Femur (tissue), 1 donor: ENCODE measurements at regions not wholly inside any gene's neighbourhood (a gene's known extent, or its start where the extent isn't known, plus 50 kb on each side); places are given as distances from the start of the nearest gene placed in this dataset.
A peak's percentile ranks its signal among the peaks of the same experiment; 100 is the strongest.

Source experiments
- DNase-seq: peaks from one replicate; pipeline ENCODE4 v3.0.0-alpha.2; 2017

DNA sequence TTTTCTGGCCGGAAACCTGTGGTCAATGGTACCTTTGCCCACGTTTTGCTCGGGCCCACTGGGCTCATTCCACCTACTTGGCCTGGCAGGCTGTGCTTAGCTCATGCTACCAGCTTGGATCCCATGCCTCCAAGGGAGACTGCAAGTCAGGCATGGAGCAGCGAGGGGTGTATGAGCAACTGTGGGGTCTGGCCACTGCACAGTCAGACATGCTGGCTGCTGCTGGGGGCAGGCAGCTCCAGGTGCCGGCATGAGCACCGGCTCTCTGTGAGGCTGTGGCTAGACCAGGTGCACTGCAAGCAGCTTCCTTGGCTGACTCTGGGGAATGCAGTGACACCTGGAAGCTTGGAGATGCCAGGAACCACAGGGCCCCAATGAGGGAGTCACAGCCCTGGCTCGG, 161.1 kb upstream of the DUSP10 start:
- no peak for DNase-seq

DNA sequence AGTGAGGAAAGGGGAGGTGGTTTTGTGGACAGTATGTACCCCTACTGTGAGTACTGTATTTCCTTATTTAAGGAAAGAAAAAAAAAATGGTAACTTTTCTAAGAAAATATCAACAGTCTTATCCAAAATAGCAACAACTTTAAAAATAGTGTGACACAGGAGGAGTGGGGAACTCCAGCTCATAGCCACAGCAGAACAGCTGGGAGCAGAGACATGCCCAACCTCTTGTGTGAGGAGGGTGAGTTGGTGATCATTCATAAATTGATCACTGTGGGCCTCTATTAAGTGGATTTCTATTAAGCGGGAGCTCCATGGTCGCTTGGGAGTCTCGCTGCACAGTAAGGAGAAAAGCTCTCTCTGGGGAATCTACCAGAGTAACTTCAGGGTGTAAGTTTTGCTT, 158.8 kb upstream of the DUSP10 start:
- DNase-seq = no peak

DNA sequence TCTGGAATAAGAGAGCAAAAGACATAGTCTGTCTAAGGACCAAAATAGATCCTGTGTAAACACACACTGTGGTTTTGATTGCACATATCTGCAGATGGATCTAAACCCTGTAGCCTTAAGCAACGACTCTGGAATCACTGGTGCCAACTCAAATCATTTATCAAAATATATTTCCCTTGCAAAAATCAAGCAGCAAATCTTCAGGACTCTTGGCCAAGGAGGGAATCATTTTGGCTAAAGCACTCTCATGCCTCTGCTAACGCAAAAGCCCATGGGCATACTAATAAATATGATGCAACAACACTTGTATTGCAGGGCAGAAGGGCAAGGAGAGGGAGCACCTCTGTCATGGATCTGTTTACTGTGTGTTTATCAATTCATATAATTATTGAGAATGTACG, 155.4 kb upstream of the DUSP10 start:
- DNase-seq = no peak

DNA sequence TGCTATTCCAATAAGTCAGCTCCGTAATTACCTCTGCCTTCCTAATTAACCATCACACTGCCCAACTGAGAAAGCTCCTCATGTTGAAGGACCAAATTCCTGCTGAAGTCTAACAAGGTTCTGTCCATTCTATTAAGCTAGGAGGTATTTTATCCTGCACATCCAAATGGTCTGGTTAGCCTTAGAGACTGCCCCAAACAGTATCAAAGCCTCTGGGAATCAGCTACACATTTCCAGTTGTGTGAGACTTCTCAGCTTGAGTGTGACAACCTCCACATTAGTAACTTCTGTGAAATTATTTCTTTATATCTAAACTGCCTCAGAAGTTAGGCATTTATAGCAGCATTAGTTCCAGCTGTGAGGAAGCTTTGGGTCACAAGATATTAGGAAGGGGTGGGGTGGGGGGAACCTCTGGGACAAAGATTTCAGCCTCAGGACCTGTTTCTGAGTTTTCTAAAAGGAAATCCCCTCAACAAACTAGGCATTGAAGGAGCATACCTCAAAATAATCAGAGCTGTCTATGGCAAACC, 150.5 kb upstream of the DUSP10 start:
- DNase-seq = no peak

DNA sequence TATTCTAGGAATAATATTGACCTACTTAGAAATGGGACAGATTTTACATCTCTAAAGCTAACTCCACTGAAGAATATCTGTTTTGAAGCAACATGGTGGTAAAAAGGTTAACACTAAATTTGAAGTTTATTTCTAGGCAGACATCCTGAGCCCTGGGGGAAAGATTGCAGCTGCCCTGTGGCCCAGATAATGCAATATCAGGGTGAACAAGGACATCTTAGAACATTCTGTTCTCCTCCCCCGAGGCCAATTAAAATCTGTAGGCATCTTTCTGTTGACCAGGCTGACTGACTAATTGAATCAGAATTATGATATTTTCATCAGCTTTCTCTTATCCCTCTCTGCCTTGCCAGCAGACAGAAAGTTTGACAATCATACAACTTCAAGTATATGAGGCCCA, 149.8 kb upstream of the DUSP10 start:
- no peak for DNase-seq

DNA sequence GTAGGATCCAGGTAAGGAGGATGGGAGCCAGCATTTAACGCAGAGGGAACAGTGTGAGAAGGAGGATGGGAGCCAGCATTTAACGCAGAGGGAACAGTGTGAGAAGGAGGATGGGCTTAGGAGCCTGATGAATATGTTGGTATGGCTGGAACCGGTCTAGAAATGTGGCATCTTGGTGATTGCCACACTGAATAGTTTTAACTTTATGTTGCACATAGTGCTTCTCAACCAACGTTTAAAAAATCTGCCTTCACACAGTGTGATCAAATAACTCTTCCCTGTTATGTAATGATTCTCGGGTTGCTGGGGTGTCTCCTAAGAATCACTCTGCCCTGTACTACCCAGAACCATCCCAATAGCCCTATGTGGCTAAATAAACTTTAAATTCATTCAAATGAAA, 146.9 kb upstream of the DUSP10 start:
- DNase-seq = no peak

DNA sequence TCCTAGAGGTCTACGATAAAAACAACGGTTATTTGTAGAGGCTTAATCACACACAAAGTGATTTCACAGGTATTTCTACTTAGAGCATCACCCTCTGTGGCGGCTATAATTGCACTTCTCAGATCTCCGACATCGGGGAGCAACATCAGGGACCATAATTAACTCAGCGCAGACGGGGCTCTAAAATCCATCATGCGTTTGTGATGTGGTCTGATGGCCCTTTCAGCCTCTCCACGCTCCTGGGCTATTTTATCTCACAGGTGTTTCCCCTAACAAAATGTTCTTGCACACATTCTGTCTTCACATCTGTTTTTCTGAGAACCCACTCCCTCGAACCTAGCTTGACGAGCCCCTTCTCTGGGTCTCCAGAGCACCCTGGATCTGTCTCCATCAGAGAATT, 146.3 kb upstream of the DUSP10 start:
- DNase-seq = no peak

DNA sequence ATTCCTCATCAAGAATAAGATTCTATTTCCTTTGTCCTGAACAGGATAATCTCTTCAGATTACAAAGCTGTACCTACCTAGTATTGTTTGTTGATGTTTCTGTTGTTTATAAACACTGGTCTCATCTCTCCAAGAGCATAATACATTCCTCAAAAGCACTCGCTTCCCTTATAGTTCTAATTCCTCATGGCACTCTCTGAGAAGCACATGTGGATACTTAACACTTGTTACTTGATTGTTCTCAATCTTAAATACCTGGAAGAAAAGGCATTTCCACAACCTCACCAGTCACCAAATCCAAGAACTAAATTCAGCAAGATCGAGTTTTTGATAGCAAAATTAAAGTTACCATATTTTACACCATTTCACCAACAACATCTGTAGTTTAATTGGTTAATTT, 145.9 kb upstream of the DUSP10 start:
- DNase-seq = no peak

DNA sequence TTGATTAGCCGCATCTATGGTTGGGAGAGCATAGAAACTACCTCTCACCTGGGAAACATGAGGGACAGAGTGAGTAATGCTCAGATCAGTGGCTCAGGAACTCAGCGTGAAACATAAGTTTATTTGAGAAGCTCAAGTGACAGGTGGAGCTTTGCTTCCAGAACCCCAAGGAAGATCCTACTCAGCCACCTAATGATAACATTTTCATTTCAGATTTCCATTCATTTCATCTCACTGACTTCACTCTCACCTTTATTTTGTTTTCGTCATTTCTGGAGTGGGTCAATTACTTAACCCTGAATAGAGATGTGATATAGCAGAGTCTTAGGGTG, 145.5 kb upstream of the DUSP10 start:
- DNase-seq = no peak

DNA sequence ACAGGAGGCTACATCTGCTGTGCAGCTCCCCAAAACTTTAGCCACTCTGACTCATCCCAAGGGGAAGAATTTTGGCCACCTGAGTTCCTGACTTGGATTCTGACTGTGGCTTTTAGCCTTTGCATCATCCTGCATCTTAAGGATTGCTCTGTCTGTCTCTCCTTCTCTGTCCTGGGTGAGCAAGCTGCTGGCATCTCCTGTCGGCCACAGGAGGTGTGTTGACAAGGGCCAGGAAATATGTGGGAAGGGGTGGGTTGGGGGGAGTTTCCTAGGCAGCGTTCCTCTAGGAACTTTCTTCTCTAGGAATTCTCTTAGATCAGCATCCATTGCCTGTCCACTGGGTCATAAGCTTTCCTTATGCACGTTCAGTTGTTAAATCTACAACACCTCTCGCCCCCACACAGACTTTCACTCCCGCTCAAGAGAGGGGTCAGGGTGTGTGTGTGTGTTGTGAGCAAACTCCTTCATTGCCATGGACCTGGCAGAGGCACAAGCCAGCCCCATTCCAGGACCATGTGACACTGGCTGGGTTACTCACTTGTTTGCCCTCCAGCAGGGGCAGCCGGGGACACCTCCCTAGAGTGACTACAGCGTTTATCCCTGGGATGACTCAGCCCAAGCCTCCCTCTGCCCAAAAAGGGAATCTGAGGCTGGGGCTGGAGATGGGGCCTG, 145.0 kb upstream of the DUSP10 start:
- DNase-seq = no peak

DNA sequence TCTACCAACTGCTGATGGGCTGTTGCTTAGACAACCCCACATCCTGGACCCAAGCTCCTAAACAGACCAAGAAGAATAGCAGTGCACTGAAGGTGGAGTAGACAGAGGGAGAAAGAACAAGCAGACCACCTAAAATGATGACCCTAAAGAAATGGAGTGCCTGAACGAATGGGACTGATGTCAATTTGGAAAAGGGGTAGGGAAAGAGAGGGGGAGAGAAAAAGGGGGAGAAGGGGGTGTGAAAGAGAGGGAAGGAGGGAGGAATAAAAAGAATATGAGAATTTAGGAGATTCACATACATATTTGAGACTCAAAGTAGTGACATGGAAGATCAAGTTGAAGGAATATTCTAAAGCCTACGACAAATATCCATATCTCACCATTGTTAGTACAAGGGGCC, 144.4 kb upstream of the DUSP10 start:
- no peak for DNase-seq

DNA sequence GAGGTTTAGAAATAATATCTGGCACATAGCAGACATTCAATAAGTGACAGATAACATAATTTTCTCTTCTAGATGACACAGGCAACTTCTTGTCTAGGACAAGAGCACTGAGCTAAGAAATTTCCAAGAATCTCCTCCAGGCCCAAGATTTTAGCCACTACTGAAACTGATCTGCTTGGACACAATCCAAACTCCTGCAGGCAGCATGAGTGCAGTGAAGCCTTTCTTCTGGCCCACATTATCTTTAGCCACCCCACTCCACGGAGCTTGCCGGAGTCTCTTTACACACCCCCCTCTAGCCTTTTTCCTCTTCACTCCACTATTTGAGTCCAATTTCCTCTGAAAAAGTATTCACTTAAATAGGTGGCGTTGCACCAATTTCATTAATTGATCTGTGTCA, 142.9 kb upstream of the DUSP10 start:
- no peak for DNase-seq

DNA sequence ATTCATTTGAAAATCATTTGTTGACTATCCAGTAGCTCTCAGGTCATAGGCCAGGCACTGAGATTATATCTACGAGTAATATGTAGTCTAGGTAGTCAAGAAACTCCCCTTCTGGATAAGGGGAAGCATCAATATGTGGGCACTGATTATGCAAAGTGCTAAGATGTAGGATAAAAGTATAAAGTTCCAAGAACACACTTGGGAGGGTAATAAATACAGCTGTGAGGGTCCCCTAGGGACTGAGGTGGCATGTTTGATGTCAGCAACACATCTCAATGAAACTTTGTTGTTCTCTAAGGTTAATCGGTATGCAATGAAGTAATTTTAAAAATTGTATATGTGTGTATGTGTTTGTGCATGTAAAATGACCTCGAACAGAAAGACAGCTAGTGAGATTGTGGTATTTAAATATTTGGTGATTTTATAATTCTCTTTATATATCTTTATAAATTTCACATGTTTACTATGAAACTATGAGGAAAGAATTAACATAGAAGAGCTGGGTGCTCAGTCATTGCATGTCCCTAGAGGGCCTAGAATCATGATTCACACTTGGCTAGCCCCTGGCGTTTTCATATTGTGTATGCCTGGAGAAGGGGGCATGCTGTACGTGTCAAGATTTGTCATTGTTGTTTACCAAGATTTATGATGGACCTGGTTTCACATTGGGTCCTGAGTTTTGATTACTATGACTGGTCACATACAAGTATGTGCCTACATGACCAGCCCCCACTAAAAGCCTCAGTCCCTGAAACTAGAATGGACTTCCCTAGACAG, 140.1 kb upstream of the DUSP10 start:
- DNase-seq = no peak

DNA sequence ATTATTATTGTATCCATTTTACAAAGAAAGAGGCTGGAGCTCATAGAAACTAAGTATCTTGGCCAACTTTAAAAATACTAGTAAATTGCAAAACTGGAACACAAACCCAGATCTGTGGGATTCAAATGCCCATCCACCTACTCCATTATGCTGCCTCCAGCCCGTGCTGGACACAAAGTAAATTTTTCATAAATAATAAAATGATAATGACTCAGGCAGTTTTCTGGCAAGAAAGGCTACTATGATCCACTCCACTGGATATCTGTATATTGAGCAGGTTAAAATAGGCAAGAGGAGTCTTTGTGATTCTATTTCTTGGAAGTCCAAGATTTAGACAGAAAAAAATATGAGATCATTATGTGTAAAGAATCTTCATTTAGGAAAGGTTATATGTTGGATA, 138.3 kb upstream of the DUSP10 start:
- no peak for DNase-seq

DNA sequence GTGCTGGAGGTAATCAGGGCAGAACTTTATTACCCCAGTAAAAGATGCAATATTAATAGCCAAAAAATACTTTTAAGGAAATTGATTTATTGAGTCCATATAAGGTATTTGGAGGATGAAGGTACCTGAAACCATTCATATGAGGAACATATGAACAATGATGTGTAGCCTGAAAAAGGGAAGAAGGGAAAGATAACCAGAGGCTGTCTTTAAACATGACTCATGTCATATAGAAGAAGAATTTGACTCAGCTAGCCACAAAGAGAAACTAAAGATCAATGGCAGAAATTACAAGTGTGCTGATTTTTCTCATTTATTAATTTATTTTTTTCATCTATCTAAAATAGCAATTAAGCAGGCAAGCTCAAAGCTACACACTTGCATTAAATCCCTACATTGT, 136.2 kb upstream of the DUSP10 start:
- DNase-seq = no peak

DNA sequence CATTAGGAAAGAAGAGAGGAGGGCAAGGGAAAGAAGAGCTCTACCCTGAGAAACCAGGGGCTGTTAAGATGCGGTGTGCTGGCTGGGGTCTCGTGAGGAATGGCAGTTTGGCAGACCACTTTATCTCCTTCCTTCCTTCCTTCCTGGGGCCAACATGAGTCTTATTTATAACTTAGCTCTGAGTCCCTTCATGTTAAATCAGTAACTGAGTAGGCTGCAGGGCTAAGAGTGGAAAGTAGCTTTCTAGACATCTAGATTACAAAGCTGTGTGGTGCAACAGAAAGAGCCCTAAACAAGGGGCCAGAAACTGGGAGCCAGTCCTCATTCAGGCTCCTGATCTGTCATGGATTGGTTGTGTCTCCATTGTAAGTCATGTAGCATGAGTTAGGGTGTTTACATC, 135.4 kb upstream of the DUSP10 start:
- DNase-seq = no peak

DNA sequence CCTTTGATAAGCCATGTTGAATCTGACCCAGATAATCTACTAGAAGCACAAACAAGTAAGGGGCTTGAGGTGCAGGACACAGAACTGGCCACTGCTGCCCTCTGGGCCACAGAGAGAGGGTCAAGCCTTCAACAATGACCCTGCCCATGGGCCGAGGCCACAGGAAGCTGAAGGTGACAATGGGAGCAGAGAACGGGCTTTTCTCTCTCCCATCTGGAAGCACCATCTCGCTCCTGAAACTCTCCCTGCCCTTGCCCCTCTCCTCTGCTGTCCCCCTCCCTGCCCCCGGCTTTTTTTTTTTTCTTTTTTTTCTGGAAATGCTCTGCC, 133.1 kb upstream of the DUSP10 start:
- DNase-seq = no peak

DNA sequence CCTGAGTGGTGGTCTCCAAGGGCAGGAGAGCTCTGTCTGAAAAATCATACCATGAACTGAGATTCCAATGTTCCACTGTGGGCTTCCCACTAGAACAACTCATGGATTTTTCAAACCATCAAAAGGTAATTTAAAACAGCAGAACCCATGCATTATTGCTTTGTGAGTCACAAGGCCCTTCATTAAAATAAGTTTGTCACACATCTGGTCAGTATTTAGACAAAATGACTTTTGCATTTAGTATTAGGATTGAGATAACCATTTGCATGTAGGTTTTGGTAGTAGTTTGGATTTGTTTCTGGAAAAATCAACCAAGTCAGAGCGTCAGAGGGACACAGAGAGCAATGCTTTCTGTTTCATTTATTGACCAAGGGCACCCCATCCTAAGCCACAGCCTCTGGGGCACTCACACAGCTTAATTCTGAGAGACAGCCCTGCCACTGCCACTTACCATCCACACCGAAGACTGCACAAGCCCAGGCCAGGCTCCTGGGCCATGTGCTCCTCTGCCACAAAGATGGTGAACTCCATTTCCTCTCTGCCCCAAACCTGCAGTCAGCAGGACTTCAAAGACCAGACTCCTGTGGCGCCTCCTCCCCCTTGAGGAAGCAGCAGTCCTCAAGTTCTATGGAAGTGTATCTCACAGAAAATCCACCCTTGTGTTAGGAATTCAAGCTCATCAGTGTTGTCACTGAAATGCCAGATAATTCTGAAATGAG, 132.6 kb upstream of the DUSP10 start:
- no peak for DNase-seq

DNA sequence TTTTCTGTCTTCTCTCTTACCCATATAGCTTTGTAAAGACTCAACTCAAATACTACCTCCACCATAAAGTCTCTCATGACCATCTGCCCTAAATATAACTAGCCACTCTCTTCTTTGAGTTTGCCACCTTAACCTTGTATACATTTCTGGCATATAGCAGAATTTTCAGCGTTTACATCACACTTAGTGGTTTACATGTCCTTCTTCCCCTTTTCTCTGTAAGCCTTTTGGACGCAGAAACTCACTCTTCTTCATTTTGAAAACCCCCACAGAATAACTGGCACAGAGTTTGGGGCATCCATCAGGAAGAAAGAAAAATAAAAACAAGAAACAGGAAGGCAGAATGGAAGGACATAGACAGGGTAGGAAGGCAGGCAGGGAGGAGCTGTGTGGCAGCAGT, 131.8 kb upstream of the DUSP10 start:
- no peak for DNase-seq

DNA sequence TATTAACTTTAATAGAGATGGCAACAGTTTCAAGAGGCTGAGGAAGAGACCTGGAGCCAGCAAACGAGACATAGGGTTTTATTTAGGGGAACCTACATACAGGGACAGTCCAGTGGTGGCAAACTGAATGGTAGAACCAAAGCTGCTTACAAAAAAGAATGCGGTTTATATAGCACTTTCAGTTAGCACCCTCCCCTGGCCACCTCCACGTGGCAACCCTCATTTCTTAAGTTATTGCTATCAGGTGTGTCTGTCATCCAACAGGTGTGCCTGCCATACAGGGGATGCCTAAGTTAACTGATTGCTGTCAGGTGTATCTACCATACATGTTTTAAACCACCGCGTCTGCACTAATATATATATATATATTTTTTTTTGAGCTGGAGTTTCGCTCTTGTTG, 129.2 kb upstream of the DUSP10 start:
- DNase-seq = no peak

DNA sequence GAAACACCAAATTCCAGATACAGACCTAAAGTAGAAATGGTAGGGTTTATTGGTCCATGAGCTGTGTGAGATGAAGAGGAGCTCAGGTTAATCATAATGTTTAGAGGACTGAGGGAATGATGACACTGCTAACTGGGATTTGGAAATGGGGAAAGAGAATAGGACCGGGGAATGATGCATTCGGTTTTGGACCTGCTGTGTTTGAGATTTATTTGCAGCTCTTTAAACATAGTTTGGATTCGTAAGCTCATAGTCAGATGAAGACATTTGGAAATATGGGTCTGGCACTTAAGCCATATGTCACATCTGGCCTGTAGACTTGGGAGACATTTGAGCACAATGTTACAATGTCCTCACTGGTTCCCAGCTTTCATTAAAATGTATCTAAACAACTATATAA, 127.9 kb upstream of the DUSP10 start:
- no peak for DNase-seq

DNA sequence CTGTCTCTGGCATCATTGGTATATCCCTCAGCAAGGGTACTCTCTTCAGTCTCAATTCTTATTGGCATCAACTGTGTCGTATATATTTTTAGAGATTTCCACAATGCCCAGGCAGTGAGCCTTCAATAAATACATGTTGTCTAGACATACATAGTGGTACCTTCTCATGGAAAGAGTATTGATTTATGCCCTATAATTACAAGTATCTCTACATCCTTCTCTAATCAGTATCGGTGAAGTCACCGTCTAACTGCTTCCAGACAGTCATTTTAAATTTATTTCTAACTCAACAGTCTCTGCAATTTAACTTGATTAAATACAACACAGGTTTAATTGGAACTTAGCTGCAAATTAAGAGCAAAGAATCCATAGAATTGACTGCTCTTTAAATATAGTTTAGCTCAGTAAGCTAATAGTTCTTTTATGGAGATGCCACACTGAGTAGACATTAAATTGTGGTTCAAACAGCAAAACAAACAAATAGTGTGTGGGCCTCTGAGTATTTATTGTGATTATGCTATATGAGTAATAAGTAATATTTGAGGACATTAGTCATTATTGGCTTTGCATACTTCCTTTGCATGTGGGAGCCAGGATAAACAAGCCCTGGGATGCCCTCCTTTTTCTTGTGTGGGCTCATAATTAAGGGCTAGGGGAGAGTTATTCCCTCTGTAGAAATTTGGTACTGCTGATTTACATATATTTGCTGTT, 126.9 kb upstream of the DUSP10 start:
- DNase-seq = no peak

DNA sequence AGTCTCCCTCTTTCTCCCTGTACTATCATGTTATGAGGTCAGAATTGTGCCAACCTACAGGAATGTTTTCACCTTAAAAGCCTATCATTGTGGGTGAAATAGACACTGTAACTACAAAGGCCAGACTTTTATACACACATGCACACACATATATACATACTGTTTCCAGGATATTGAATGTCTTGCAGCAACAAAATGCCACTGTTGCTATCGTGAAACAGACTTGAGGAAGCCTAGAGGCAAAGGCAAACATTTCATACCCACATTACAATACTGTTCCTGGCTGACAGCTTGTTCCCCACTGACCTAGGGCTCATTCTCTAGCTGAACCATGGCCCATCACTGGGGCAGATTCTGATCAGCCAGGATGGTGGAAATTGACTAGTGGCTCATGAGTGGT, 125.1 kb upstream of the DUSP10 start:
- no peak for DNase-seq

DNA sequence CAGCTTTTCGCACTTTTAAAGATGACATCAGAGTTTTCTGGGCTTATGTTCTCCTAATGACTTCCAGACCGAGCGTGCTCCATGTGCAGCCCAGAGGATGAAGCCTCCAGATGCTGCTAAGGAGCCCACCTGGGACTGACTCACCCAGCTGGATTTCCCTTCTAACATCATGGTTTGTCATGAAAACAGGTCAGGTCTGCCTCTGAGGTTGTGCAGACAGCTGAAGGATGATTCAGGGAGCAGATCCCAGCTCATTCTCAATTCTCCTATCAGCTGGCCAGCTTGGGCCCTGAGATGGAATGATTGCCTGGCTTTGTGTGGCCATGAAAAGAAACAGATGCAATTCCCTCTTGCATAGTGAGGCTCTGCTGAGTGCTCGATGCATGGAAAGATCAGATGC, 123.9 kb upstream of the DUSP10 start:
- DNase-seq = peak; percentile 49
